BJ (cell line): ENCODE measurements at regions not wholly inside any gene's neighbourhood (a gene's known extent, or its start where the extent isn't known, plus 50 kb on each side); places are given as distances from the start of the nearest gene placed in this dataset.

Experiments used
- CTCF ChIA-PET: fragments of 350-600 bp; formaldehyde crosslinking; extraction: SDS; loops from one replicate; lab custom pipeline; 2021; ENCODE audit warnings: antibody characterized with exemption, inconsistent platforms; lab: Yijun Ruan, JAX
- POLR2A ChIA-PET: fragments of 300-600 bp; sonication (Branson Sonifier 250); formaldehyde crosslinking; extraction: SDS; loops from one replicate; lab custom pipeline; 2021; ENCODE audit warnings: antibody characterized with exemption; lab: Charles Lee
- DNase-seq: peaks from one replicate; pipeline ENCODE4 v3.0.0-alpha.2; 2011; ENCODE audit warnings: low read depth
- H3K27me3 ChIP-seq: 2 replicates; pipeline ENCODE4 v1.6.0; 2011; ENCODE audit warnings: low read length; ENCODE audit not compliant: control insufficient read depth, insufficient read depth
- H3K36me3 ChIP-seq: 2 replicates; pipeline ENCODE4 v1.5.1; 2011; ENCODE audit warnings: low read length; ENCODE audit not compliant: control insufficient read depth, insufficient read depth
- H3K4me3 ChIP-seq: 2 replicates; pipeline ENCODE4 v1.5.1; 2011; ENCODE audit warnings: low read depth, mild to moderate bottlenecking, control low read depth, low read length
- TF ChIP-seq, protein P1 (sequence below): IDR thresholded peaks from 2 replicates; pipeline ENCODE4 v1.5.1; 2011; ENCODE audit warnings: low read depth, mild to moderate bottlenecking, control low read depth, inconsistent platforms, low read length, moderate library complexity; ENCODE audit not compliant: insufficient read depth

DNA sequence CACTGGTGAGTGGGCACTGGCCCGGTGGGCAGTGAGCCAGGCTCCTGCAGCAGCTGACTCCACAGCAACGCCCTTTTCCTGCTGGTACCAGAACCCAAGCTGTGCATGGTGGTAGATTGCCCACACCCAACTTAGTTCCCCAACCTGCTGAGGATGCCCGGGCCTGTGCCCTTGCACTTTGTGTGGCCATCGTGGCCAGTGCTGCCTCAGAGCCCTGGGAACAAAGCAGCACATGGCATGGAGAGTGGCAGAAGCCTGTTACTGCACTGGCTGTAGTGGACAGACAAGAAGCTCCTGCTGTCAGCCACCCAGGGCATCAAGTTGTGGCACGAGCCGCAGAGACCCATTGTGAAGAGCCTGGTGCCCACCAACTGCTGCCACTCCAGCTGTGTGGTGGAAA is 612.9 kb downstream of the DNAH5 start:
- Histone ChIP-seq H3K36me3 (no peaks in the 10 kb centered on the region), H3K4me3 (no peak overlapping the region), H3K27me3 (no peaks in the 10 kb centered on the region)
- DNase-seq = no peak
- CTCF ChIA-PET = no interaction called here
- POLR2A ChIA-PET = no interaction called here
- TF ChIP-seq, protein P1, sequence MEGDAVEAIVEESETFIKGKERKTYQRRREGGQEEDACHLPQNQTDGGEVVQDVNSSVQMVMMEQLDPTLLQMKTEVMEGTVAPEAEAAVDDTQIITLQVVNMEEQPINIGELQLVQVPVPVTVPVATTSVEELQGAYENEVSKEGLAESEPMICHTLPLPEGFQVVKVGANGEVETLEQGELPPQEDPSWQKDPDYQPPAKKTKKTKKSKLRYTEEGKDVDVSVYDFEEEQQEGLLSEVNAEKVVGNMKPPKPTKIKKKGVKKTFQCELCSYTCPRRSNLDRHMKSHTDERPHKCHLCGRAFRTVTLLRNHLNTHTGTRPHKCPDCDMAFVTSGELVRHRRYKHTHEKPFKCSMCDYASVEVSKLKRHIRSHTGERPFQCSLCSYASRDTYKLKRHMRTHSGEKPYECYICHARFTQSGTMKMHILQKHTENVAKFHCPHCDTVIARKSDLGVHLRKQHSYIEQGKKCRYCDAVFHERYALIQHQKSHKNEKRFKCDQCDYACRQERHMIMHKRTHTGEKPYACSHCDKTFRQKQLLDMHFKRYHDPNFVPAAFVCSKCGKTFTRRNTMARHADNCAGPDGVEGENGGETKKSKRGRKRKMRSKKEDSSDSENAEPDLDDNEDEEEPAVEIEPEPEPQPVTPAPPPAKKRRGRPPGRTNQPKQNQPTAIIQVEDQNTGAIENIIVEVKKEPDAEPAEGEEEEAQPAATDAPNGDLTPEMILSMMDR = no peak

DNA sequence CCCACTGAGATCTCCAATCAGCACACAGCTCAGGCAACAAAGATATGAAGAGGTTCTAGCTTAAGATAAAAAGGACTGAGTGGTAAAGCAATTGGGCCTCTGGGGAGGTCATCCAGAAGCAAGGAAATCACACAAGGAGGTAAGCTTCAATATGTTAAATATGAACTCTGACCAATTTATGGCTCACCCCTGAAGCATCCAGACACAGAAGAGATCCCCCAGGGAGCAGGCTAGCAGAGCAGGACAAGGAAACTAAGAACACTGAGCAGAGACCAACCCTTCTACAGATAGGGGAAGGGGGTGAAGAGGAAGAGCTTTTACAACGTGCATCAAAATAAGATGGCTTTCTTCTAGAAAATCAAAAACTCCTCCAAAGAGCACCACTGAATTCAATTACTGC is 616.2 kb downstream of the DNAH5 start:
- POLR2A ChIA-PET = no interaction called here
- no peaks in the 10 kb centered on the region for H3K36me3 ChIP-seq
- H3K27me3 ChIP-seq = no peaks in the 10 kb centered on the region
- TF ChIP-seq, protein P1 = no peak
- no peak for DNase-seq
- CTCF ChIA-PET = interaction anchor here (0.9 kb wide), 1 partner anchor 21 kb away, joined by 3 read pairs; no protein-coding TSS in a partner anchor
- no peak overlapping the region for H3K4me3 ChIP-seq

DNA sequence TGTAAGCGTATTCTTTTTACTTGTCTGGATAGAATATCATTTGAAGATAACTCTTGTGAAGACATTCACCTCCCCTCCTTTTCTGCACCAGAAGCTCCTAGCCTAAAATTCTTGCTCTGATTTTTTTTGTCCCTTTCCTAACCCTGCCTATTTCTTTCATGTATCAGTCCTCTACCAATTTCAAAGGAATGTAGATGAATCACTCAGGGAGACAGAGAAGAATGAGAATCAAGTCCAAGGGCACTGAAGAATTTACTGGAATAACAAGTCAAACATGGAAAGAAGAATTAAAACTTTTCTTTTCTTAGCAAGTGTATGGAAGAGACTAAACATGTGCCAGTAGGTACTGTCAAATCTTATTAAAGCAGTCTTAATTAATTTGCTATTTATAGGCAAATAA is 618.7 kb downstream of the DNAH5 start:
- no peaks in the 10 kb centered on the region for H3K36me3 ChIP-seq
- no peaks in the 10 kb centered on the region for H3K27me3 ChIP-seq
- H3K4me3 ChIP-seq = no peak overlapping the region
- no peak for DNase-seq
- ChIA-PET POLR2A (no interaction called here), CTCF (no interaction called here)
- TF ChIP-seq, protein P1 = no peak

DNA sequence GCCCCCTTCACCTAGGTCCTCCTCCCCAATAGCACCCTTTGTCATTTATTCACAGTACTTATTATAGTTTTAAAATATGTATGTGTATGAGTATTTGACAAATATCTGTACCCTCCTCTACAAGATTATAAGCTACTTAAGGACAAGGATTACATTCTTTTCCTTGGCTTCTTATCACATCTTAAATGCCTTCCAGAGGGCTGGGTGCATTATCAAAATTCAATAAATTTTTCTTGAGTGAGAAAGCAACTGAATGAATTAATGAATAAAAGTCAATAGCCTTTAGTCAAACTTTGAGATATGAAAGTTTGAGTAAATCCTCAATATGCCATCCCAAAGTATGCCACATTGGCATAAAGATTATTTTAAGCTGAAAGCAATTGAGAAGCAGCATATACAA is 621.7 kb downstream of the DNAH5 start:
- Histone ChIP-seq H3K36me3 (no peaks in the 10 kb centered on the region), H3K27me3 (no peaks in the 10 kb centered on the region), H3K4me3 (no peak overlapping the region)
- ChIA-PET CTCF (no interaction called here), POLR2A (no interaction called here)
- TF ChIP-seq, protein P1 = no peak
- DNase-seq = no peak

DNA sequence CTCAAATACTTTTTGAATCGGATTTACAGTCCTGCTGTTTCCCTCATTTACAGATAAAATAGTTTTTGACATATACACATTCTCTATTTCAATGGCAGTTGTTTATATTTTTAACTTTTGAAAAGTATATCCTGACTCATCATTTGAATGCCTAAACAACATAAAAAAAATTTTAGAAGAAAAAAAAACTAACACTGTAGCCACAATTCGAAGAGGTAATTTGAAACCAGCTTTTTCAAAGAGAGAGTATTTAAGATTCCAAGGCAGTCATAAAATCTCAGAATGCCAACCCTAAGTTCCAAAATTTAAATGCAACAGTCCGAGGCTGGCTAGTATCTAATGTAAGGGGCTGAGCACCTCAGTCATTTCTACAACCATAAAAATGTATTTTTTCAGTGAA is 626.8 kb downstream of the DNAH5 start:
- CTCF ChIA-PET = no interaction called here
- TF ChIP-seq, protein P1 = no peak
- POLR2A ChIA-PET = no interaction called here
- H3K36me3 ChIP-seq = no peaks in the 10 kb centered on the region
- no peak overlapping the region for H3K4me3 ChIP-seq
- no peaks in the 10 kb centered on the region for H3K27me3 ChIP-seq
- DNase-seq = no peak
